ENCODE measurements at regions not wholly inside any gene's neighbourhood (a gene's known extent, or its start where the extent isn't known, plus 50 kb on each side); places are given as distances from the start of the nearest gene placed in this dataset.

GRCh38 chr7:81031996-81032395 is 113.1 kb upstream of the SEMA3C start:
- H3K4me3 ChIP-seq (ENCODE audit: low read depth in 1 of 3, low read length in 3 of 3): no peak overlapping the region
- no peaks in the 10 kb centered on the region for H3K4me1 ChIP-seq (ENCODE audit: control insufficient read depth in 4 of 4, insufficient read depth in 4 of 4, low read length in 3 of 4)
- WGBS: 76% methylated on average over 3 of the region's 3 CpGs
- no peak for DNase-seq (ENCODE audit: low spot score)
- no peaks in the 10 kb centered on the region for H3K9me3 ChIP-seq (ENCODE audit: control insufficient read depth in 4 of 4, low read length in 3 of 4)
- H3K27ac ChIP-seq (ENCODE audit: low read depth in 1 of 2, low read length in 2 of 2): no peak overlapping the region
- TF ChIP-seq NR2F2 (IDR thresholded peaks at IDR 0.05) (no peak), JUND (IDR thresholded peaks at IDR 0.05) (no peak), ATF3 (IDR thresholded peaks at IDR 0.05) (no peak), FOXA2 (IDR thresholded peaks at IDR 0.05) (no peak), REST (IDR thresholded peaks at IDR 0.05) (no peak), GABPA (IDR thresholded peaks at IDR 0.05 in 1 of 2, conservative IDR thresholded peaks at IDR 0.05 in 1 of 2) (no peak), RAD21 (IDR thresholded peaks at IDR 0.05) (no peak), ZBTB33 (IDR thresholded peaks at IDR 0.05) (no peak), FOXA1 (IDR thresholded peaks at IDR 0.05) (no peak), YY1 (IDR thresholded peaks at IDR 0.05) (no peak), TAF1 (conservative IDR thresholded peaks at IDR 0.05) (no peak), MAX (IDR thresholded peaks at IDR 0.05) (no peak), EGR1 (IDR thresholded peaks at IDR 0.05; ENCODE audit: low read depth in 2 of 2) (no peak), SP1 (IDR thresholded peaks at IDR 0.05) (no peak), RXRA (IDR thresholded peaks at IDR 0.05) (no peak), HNF4G (IDR thresholded peaks at IDR 0.05) (no peak), HNF4A (conservative IDR thresholded peaks at IDR 0.05) (no peak), CTCF (IDR thresholded peaks at IDR 0.05; ENCODE audit: low read depth, low read length, missing input control) (no peak)
- no peaks in the 10 kb centered on the region for H3K36me3 ChIP-seq (ENCODE audit: control insufficient read depth in 4 of 4, insufficient read depth in 3 of 4, low read depth in 1 of 4, low read length in 3 of 4)
- no peak overlapping the region for H3K9ac ChIP-seq (ENCODE audit: low read depth in 1 of 2, low read length in 2 of 2)
- H3K27me3 ChIP-seq (ENCODE audit: control insufficient read depth in 4 of 4, insufficient read depth in 4 of 4, low read length in 3 of 4): no peaks in the 10 kb centered on the region
